Epithelial cell of esophagus (primary cell): ENCODE measurements at regions not wholly inside any gene's neighbourhood (a gene's known extent, or its start where the extent isn't known, plus 50 kb on each side); places are given as distances from the start of the nearest gene placed in this dataset.

ENCODE experiments used
- DNase-seq: peaks from one replicate; pipeline ENCODE4 v3.0.0; 2010; ENCODE audit warnings: low read depth
- H3K4me3 ChIP-seq: 2 replicates; pipeline ENCODE4 v1.5.1; 2011; ENCODE audit warnings: mild to moderate bottlenecking, low read length, control low read depth
- TF ChIP-seq, protein P1 (sequence below): IDR thresholded peaks from 2 replicates; pipeline ENCODE4 v1.5.1; 2011; ENCODE audit warnings: low read depth, mild to moderate bottlenecking, low read length, control low read depth, inconsistent platforms; ENCODE audit not compliant: insufficient read depth; ENCODE audit errors: missing control alignments

DNA sequence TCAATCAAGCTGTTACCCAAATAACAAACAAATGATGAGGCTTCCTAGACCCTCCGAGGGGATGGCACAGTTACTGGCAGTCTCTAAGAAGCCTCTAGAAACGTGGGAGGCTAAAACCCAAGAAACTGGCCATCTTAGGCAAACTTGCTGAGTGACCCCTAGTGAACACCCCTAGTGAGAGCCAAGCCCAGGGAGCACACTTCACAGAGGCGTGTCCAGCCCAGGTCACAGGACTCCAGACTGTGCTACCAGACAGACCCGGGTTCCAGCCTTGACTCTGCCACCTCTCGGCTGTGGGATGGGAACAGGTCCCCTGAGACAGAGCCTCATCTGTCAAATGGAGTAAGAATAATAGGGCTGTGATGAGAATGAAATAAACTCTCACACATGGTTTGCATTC lies 83.5 kb upstream of the ASAP2 start:
- TF ChIP-seq, protein P1, sequence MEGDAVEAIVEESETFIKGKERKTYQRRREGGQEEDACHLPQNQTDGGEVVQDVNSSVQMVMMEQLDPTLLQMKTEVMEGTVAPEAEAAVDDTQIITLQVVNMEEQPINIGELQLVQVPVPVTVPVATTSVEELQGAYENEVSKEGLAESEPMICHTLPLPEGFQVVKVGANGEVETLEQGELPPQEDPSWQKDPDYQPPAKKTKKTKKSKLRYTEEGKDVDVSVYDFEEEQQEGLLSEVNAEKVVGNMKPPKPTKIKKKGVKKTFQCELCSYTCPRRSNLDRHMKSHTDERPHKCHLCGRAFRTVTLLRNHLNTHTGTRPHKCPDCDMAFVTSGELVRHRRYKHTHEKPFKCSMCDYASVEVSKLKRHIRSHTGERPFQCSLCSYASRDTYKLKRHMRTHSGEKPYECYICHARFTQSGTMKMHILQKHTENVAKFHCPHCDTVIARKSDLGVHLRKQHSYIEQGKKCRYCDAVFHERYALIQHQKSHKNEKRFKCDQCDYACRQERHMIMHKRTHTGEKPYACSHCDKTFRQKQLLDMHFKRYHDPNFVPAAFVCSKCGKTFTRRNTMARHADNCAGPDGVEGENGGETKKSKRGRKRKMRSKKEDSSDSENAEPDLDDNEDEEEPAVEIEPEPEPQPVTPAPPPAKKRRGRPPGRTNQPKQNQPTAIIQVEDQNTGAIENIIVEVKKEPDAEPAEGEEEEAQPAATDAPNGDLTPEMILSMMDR: no peak
- H3K4me3 ChIP-seq: no peak overlapping the region
- DNase-seq: no peak

DNA sequence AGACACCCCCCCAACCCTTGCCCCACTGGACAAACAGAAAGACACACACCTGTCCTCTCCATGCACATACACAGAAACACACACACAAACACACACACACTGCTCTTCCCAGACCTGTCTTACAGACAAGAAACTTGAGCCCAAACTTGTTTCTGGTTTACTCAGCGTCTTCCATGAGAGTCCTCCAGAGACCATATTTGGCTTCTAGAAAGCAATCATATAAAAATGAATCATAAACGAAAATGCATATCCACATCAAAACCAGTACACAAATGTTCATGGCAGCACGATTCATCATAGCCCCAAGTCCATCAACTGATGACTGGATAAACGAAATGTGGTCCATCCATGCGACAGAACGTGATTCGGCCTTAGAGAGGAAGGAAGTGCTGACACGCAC lies 84.2 kb upstream of the ASAP2 start:
- TF ChIP-seq, protein P1: no peak

DNA sequence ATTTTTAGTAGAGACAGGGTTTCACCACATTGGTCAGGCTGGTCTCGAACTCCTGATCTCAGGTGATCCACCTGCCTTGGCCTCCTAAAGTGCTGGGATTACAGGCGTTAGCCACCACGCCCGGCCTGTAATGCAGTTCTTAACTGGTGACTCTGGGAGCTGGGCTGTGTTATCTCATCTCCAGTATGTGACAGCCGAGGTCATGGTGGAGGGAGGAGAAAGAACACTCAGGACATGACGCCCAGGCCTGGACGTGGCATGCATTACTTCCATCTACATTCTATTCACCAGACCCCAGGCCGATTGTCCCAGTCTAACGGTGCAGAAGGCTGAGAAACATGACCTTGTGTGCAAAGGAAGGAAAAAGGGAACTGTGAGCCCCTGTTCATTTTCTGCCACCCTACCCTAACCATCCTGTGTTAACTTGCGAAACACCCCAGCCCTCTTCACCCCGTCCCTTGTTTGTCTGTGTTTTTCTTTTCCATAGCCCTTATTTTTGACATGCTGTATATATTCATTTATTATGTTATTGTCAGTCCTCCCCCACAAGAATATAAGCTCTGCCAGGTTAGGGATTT lies 88.1 kb upstream of the ASAP2 start:
- TF ChIP-seq, protein P1: no peak
- DNase-seq: no peak

More for the DNA sequence above, 84.2 kb upstream of the ASAP2 start:
- no peak overlapping the region for H3K4me3 ChIP-seq
- DNase-seq: peak; percentile 33

DNA sequence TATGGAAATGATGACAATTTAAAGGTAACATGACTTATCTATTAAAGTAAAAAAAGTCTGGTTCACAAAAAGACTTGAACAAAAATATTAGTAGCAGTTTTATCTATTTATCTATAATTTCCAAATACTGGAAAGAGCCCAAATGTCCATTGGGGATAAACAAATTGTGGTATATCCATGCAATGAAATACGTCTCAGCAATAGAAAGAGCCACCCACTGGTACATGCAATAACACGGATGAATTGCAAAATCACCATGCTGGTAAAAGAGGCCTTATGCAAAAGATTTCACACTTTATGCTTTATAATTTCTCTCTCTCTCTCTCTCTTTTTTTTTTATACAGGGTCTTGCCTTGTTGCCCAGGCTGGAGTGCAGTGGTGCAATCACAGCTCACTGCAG lies 91.4 kb upstream of the ASAP2 start:
- no peak for DNase-seq
- TF ChIP-seq, protein P1: no peak
- no peak overlapping the region for H3K4me3 ChIP-seq

More for the DNA sequence above, 88.1 kb upstream of the ASAP2 start:
- H3K4me3 ChIP-seq: no peak overlapping the region

DNA sequence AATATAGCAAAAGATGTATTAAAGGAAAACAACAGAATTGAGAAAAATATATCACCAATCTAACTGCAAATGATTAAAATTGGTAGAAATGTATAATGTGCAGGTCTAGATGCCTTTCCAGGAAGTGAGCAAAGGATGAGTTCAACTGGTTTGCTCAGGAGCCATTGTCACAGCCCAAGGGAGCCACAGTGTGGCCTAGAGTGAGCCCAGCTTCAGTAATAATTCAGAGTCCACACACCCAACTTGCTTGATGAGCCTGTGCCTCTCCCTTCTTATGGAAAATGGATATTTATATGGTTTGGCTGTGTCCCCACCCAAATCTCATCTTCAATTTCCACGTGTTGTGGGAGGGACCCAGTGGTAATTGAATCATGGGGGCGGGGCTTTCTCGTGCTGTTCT lies 92.2 kb upstream of the ASAP2 start:
- TF ChIP-seq, protein P1: peak; percentile 42
- DNase-seq: peak; percentile 55

DNA sequence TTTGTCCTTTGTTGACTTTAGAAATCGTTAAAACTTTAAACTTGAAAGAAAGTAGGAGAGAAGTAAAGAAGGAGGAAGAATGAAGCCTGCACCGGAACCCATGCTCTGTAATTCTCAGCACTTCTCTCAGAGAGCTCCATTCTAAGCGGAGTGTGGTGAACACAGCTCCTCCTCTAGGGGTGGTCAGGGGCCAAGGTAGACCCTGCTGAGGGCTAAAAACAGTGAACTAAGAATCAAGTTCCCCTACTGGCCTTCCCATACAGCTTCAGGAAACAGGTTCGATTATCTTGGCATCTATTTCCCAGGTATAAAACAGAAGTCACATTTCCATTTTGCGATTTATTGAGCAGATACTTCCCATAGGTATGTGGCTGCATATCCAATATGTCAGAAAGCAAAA lies 92.7 kb upstream of the ASAP2 start:
- DNase-seq: no peak
- no peak overlapping the region for H3K4me3 ChIP-seq
- TF ChIP-seq, protein P1: no peak

More for the DNA sequence above, 92.2 kb upstream of the ASAP2 start:
- H3K4me3 ChIP-seq: no peak overlapping the region

DNA sequence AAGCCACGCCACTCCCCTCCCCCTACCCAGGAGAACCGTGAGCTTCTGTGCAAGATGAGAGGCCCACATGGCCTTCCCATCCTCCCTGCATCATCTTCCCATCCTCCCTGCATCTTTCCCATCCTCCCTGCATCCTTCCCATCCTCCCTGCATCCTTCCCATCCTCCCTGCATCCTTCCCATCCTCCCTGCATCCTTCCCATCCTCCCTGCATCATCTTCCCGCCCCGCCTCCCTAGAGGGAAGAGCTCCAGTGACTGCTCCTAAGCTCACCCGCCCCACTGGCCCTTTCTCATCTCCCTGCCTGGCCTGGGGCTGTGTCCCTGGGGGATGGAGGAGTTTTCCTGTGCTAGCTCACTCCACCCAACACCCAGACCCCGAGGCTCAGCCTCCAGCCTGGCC lies 93.3 kb upstream of the ASAP2 start:
- no peak overlapping the region for H3K4me3 ChIP-seq
- TF ChIP-seq, protein P1: no peak
- DNase-seq: no peak
